ENCODE measurements at regions not wholly inside any gene's neighbourhood (a gene's known extent, or its start where the extent isn't known, plus 50 kb on each side); places are given as distances from the start of the nearest gene placed in this dataset.
"Not testable (repeated sequence)": the region's sequence is repeated elsewhere in the genome, so short reads cannot be mapped to it uniquely, and the experiment has no call there.

DNA sequence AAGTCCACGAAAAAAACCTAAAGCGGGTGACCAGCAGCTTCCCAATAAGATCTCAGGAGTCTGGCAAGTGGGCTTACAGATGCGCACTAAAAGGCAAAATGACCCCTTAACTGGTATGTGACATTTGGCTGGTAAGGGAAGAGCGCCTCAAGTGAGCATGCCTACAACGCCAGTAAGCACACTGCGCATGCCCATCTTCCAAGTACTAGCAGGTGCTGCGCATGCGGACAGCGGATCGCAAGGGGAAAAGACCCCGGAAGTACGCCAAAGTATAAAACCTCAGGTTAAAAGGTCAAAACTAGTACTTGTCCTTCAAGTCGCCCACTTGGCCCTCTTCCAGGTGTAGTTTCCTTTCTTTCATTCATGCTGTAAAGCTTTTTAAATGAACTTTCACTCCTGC, 518.5 kb upstream of the MDGA2 start:
- H4K20me1 ChIP-seq (ENCODE audit: insufficient read depth, low read length): no peaks in the 10 kb centered on the region
- H3F3A ChIP-seq (ENCODE audit: insufficient read depth, low read length): no peaks in the 10 kb centered on the region
- H3K9me2 ChIP-seq (ENCODE audit: low read depth, low read length): no peaks in the 10 kb centered on the region
- no peak overlapping the region for H3K4me3 ChIP-seq (ENCODE audit: low read depth, low read length, poor library complexity, severe bottlenecking)
- H3K27ac ChIP-seq (ENCODE audit: low read depth, low read length, poor library complexity, severe bottlenecking): no peak overlapping the region
- H3K4me2 ChIP-seq (ENCODE audit: low read length): no peak overlapping the region
- TF ChIP-seq EZH2 (IDR thresholded peaks at IDR 0.05; ENCODE audit: borderline replicate concordance, low read length): no peak
- no peak for TF ChIP-seq CTCF (IDR thresholded peaks at IDR 0.05; ENCODE audit: low read length)
- no peaks in the 10 kb centered on the region for H3K36me3 ChIP-seq (ENCODE audit: insufficient read depth, low read length)
- H3K79me2 ChIP-seq (ENCODE audit: insufficient read depth, low read length): no peaks in the 10 kb centered on the region
- no peaks in the 10 kb centered on the region for H3K27me3 ChIP-seq (ENCODE audit: insufficient read depth, low read length)
- no peak overlapping the region for H2AFZ ChIP-seq (ENCODE audit: low read length)
- H3K9ac ChIP-seq (ENCODE audit: low read length): no peak overlapping the region
- peaks cover 6% of the 10 kb centered on the region for H3K4me1 ChIP-seq (ENCODE audit: insufficient read depth, low read length, severe bottlenecking)
- H3K9me3 ChIP-seq (ENCODE audit: low read length): no peaks in the 10 kb centered on the region

DNA sequence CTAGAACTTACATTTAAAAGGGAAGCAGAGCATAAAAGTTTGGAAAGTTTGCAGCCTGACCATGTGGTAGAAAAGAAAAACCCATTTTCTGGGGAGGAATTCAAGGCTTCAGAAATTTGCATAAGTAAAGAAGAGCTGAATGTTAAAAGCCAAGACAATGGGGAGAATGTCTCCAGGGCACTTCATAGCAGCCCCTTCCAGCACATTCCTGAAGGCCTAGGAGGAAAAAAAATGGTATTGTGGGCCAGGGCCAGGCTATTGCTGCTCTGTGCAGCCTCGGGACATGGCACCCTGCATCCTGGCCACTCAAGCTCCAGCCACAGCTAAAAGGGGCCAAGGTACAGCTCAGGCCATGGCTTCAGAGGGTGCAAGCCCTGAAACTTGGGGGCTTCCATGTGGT, 474.2 kb upstream of the MDGA2 start:
- H3K4me2 ChIP-seq (ENCODE audit: low read length); H2AFZ ChIP-seq (ENCODE audit: low read length); H3K79me2 ChIP-seq (ENCODE audit: insufficient read depth, low read length); H3K27ac ChIP-seq (ENCODE audit: low read depth, low read length, poor library complexity, severe bottlenecking); H3K4me3 ChIP-seq (ENCODE audit: low read depth, low read length, poor library complexity, severe bottlenecking); H3K27me3 ChIP-seq (ENCODE audit: insufficient read depth, low read length); H3K9me3 ChIP-seq (ENCODE audit: low read length); H3K9ac ChIP-seq (ENCODE audit: low read length); H3K9me2 ChIP-seq (ENCODE audit: low read depth, low read length); H4K20me1 ChIP-seq (ENCODE audit: insufficient read depth, low read length); H3K4me1 ChIP-seq (ENCODE audit: insufficient read depth, low read length, severe bottlenecking); H3F3A ChIP-seq (ENCODE audit: insufficient read depth, low read length); H3K36me3 ChIP-seq (ENCODE audit: insufficient read depth, low read length): not testable (repeated sequence)

DNA sequence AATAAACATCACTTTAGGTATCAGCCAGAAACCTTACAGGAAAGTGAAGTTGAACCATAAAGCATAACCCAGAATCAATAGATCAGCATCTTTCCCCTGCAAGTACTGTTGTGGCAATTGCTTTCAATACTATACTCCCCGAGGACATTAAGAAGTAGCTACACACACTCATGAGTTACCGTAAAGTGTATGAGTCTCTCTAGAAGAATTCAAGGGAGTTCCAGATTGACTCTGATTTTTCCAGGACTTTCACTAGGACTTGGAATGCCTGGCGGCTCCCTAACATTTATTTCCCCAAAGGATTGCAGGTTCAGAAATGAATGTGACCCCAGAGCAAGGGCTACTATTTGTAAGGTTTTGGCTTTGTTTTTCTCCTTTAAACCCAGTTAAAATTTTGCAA, 465.4 kb upstream of the MDGA2 start:
- Histone ChIP-seq H3K4me2 (ENCODE audit: low read length) (no peak overlapping the region), H3K9me2 (ENCODE audit: low read depth, low read length) (no peaks in the 10 kb centered on the region), H4K20me1 (ENCODE audit: insufficient read depth, low read length) (no peaks in the 10 kb centered on the region), H3F3A (ENCODE audit: insufficient read depth, low read length) (no peaks in the 10 kb centered on the region), H3K4me1 (ENCODE audit: insufficient read depth, low read length, severe bottlenecking) (peaks cover 11% of the 10 kb centered on the region), H3K36me3 (ENCODE audit: insufficient read depth, low read length) (no peaks in the 10 kb centered on the region), H3K27ac (ENCODE audit: low read depth, low read length, poor library complexity, severe bottlenecking) (no peak overlapping the region), H3K9me3 (ENCODE audit: low read length) (no peaks in the 10 kb centered on the region), H3K27me3 (ENCODE audit: insufficient read depth, low read length) (no peaks in the 10 kb centered on the region), H2AFZ (ENCODE audit: low read length) (no peak overlapping the region), H3K79me2 (ENCODE audit: insufficient read depth, low read length) (no peaks in the 10 kb centered on the region), H3K4me3 (ENCODE audit: low read depth, low read length, poor library complexity, severe bottlenecking) (no peak overlapping the region), H3K9ac (ENCODE audit: low read length) (no peak overlapping the region)
- no peak for TF ChIP-seq EZH2 (IDR thresholded peaks at IDR 0.05; ENCODE audit: borderline replicate concordance, low read length)
- TF ChIP-seq CTCF (IDR thresholded peaks at IDR 0.05; ENCODE audit: low read length): no peak

DNA sequence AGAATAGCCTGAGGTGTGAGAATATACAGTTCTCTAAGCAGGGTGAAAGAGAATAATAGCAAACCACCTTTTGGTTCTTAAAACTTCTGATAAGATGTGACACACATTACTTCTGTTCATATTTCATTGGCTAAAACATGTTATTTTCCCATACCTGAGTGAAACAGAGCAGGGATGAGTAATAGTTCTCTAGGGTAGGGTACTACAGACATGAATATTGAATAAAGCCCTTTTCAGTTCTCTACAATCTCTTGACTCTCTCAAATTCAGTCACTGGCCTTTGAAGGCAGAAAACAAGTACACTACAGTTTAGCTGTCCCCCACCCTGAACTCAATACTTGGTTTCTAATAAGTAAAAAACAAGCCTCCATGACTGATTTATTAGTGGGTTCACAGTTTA, 454.1 kb upstream of the MDGA2 start:
- Histone ChIP-seq H4K20me1 (ENCODE audit: insufficient read depth, low read length) (no peaks in the 10 kb centered on the region), H2AFZ (ENCODE audit: low read length) (peak overlapping the region; percentile 18; the same call in 1 of the 2 replicates), H3K27me3 (ENCODE audit: insufficient read depth, low read length) (no peaks in the 10 kb centered on the region), H3K79me2 (ENCODE audit: insufficient read depth, low read length) (no peaks in the 10 kb centered on the region), H3K9me2 (ENCODE audit: low read depth, low read length) (no peaks in the 10 kb centered on the region), H3K36me3 (ENCODE audit: insufficient read depth, low read length) (no peaks in the 10 kb centered on the region), H3K9me3 (ENCODE audit: low read length) (no peaks in the 10 kb centered on the region), H3K27ac (ENCODE audit: low read depth, low read length, poor library complexity, severe bottlenecking) (no peak overlapping the region), H3F3A (ENCODE audit: insufficient read depth, low read length) (0 out of 2 replicates have a peak, but pooled peaks cover 2% of the 10 kb centered on the region), H3K4me2 (ENCODE audit: low read length) (no peak overlapping the region), H3K9ac (ENCODE audit: low read length) (no peak overlapping the region), H3K4me3 (ENCODE audit: low read depth, low read length, poor library complexity, severe bottlenecking) (no peak overlapping the region), H3K4me1 (ENCODE audit: insufficient read depth, low read length, severe bottlenecking) (peaks cover 31% of the 10 kb centered on the region)
- TF ChIP-seq EZH2 (IDR thresholded peaks at IDR 0.05; ENCODE audit: borderline replicate concordance, low read length): no peak
- no peak for TF ChIP-seq CTCF (IDR thresholded peaks at IDR 0.05; ENCODE audit: low read length)
